Umbilical cord (tissue), 1 donor: ENCODE measurements at regions not wholly inside any gene's neighbourhood (a gene's known extent, or its start where the extent isn't known, plus 50 kb on each side); places are given as distances from the start of the nearest gene placed in this dataset.
"Not testable (repeated sequence)": the region's sequence is repeated elsewhere in the genome, so short reads cannot be mapped to it uniquely, and the experiment has no call there.

Experiments used
- DNase-seq: peaks from one replicate; pipeline ENCODE4 v3.0.0-alpha.2; 2015; ENCODE audit warnings: low spot score

- not testable (repeated sequence) for DNase-seq
Observed at GRCh38 chr4:73671348-73671747, 51.1 kb upstream of the RASSF6 start.

GRCh38 chr4:73673286-73673685, 53.0 kb upstream of the RASSF6 start:
- no peak for DNase-seq

GRCh38 chr4:73674451-73674919, 54.2 kb upstream of the RASSF6 start:
- DNase-seq = no peak

- no peak for DNase-seq
Observed at GRCh38 chr4:73675623-73676022, 55.4 kb upstream of the RASSF6 start.

- no peak for DNase-seq
Observed at GRCh38 chr4:73676136-73676535, 55.9 kb upstream of the RASSF6 start.

- DNase-seq = peak; percentile 42
Observed at GRCh38 chr4:73676861-73677323, 56.7 kb upstream of the RASSF6 start.

GRCh38 chr4:73679836-73680235, 59.6 kb upstream of the RASSF6 start:
- DNase-seq = peak; percentile 92

- peak; percentile 81 for DNase-seq
Observed at GRCh38 chr4:73681776-73682175, 58.6 kb upstream of the CXCL8 start.

- peak; percentile 29 for DNase-seq
Observed at GRCh38 chr4:73682508-73682907, 57.9 kb upstream of the CXCL8 start.

- no peak for DNase-seq
Observed at GRCh38 chr4:73683033-73683432, 57.3 kb upstream of the CXCL8 start.

GRCh38 chr4:73683456-73683855, 56.9 kb upstream of the CXCL8 start:
- DNase-seq = no peak

GRCh38 chr4:73684097-73684496, 56.3 kb upstream of the CXCL8 start:
- DNase-seq = no peak

- DNase-seq = peak; percentile 13
Observed at GRCh38 chr4:73685052-73685451, 55.3 kb upstream of the CXCL8 start.

GRCh38 chr4:73687421-73687820, 52.9 kb upstream of the CXCL8 start:
- no peak for DNase-seq

GRCh38 chr4:73690051-73690738, 50.2 kb upstream of the CXCL8 start:
- no peak for DNase-seq
